ENCODE measurements at regions not wholly inside any gene's neighbourhood (a gene's known extent, or its start where the extent isn't known, plus 50 kb on each side); places are given as distances from the start of the nearest gene placed in this dataset.
"Not testable (repeated sequence)": the region's sequence is repeated elsewhere in the genome, so short reads cannot be mapped to it uniquely, and the experiment has no call there.

DNA sequence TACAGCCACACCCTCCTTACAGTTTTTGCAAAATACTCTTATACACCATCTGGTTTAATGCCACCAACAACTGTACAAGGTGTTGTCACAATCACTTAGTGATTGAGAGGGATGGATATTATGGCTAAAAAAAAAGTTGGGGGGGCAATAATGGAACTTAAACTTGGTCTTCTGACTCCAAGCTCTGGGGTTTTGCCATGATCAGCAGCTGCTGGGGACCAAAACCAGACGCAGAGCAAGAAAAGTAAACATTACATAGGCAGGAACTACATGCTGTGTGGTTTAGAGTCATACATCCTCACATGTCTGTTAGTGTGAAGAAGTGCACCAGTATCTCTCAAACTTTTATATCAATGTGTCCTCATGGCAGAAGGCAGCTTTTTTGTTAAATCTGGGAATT, 152.4 kb downstream of the TBC1D2B start:
- H3K4me3 ChIP-seq (ENCODE audit: low read depth, low read length); DNase-seq (ENCODE audit: low read depth): not testable (repeated sequence)

DNA sequence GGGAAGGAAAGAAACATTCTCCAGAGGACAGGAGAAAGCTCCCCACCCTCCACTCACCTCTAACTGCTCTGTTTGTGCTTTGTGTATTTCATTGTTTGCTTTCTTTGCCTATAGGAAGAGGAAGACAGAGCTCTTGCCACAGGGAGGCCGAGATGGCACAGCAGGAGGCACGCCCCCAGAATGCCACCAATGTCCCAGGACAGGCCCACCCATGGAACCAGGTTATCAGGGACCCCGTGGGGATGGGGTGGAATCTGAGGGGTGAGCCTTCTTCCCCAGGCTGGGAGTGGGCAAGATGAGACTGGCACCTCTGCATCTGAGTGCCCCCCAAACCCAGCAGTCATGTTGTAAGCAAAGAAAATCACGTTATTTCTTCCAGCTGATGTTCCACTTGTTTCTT, 155.8 kb downstream of the TBC1D2B start:
- no peak for DNase-seq (ENCODE audit: low read depth)
- H3K4me3 ChIP-seq (ENCODE audit: low read depth, low read length), result no peak overlapping the region
- TF ChIP-seq, protein P1, sequence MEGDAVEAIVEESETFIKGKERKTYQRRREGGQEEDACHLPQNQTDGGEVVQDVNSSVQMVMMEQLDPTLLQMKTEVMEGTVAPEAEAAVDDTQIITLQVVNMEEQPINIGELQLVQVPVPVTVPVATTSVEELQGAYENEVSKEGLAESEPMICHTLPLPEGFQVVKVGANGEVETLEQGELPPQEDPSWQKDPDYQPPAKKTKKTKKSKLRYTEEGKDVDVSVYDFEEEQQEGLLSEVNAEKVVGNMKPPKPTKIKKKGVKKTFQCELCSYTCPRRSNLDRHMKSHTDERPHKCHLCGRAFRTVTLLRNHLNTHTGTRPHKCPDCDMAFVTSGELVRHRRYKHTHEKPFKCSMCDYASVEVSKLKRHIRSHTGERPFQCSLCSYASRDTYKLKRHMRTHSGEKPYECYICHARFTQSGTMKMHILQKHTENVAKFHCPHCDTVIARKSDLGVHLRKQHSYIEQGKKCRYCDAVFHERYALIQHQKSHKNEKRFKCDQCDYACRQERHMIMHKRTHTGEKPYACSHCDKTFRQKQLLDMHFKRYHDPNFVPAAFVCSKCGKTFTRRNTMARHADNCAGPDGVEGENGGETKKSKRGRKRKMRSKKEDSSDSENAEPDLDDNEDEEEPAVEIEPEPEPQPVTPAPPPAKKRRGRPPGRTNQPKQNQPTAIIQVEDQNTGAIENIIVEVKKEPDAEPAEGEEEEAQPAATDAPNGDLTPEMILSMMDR (IDR thresholded peaks at IDR 0.05; ENCODE audit: insufficient read depth, low read depth, low read length), result no peak

DNA sequence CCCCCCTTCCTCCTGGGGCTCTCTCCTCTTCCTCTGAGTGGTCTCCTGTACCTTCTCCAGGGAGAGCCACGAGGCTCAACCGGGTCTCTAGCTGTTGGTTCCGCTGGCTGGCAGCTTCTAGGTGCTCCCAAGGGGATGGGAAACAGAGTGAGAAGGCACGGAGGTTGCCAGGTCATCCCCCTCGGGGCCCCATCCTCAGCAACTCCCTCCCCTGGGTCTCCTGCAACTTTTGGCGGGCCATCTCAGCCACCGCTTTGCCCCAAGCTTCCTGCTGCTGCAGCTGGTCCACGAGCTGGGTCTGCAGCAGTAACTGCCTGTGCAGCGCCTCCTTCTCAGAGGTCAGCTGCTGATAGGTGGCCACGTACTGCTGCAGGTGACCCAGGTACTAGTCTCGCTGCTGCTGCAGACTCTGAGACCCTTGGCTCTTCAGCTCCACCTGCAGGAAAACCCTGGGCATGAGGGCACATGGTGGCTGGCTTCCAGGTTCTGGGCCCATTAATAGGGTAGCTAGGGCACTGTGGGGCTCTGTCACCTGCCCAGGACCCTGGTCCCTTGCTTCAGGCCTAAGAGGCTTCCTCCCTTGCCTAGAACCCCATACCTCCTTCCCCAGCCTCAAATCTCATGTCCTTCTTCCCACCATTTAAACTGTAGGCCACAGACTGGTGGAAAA, 160.4 kb downstream of the TBC1D2B start:
- not testable (repeated sequence) for DNase-seq (ENCODE audit: low read depth); H3K4me3 ChIP-seq (ENCODE audit: low read depth, low read length)

- not testable (repeated sequence) for H3K4me3 ChIP-seq (ENCODE audit: low read depth, low read length); DNase-seq (ENCODE audit: low read depth)
These were observed 161.6 kb downstream of the TBC1D2B start for GRCh38 chr15:77915961-77916330.

DNA sequence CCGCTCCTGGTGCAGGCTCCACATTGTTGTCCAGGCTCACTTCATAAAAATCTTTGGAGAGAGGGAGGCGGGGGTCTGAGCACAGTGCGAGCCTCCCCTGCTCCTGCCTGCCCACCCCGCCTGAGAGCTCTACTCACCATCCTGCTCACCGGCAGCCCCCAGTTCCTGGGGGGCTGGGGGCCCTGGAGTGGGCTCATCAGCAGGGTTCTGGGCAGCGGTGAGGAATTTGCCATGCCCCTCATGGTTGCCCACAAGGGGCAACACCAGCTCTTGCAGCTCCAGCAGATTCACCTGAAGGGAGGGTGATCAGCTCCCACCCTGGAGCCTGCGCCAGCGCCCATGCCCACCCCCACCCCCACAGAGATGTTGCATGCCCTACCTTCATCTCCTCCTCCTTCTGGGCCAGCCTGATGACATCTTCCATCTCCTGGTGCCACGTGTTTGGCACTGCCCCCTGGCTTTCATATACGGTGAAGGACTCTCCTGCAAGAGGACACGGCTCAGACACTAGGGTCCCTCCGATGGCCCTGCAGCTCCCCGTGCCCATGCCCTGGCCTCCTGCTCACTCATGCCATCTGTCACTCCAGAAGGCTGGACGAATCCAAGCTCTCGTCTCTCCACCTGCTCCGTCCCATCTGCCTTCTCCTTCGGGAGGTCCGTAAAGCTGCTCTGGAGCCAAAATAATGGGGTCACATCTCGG, 162.1 kb downstream of the TBC1D2B start:
- TF ChIP-seq, protein P1 (IDR thresholded peaks at IDR 0.05; ENCODE audit: insufficient read depth, low read depth, low read length), result no peak
- H3K4me3 ChIP-seq (ENCODE audit: low read depth, low read length), result no peak overlapping the region
- DNase-seq (ENCODE audit: low read depth), result no peak

GRCh38 chr15:77914531-77914930, 163.0 kb downstream of the TBC1D2B start:
- H3K4me3 ChIP-seq (ENCODE audit: low read depth, low read length); DNase-seq (ENCODE audit: low read depth): not testable (repeated sequence)

DNA sequence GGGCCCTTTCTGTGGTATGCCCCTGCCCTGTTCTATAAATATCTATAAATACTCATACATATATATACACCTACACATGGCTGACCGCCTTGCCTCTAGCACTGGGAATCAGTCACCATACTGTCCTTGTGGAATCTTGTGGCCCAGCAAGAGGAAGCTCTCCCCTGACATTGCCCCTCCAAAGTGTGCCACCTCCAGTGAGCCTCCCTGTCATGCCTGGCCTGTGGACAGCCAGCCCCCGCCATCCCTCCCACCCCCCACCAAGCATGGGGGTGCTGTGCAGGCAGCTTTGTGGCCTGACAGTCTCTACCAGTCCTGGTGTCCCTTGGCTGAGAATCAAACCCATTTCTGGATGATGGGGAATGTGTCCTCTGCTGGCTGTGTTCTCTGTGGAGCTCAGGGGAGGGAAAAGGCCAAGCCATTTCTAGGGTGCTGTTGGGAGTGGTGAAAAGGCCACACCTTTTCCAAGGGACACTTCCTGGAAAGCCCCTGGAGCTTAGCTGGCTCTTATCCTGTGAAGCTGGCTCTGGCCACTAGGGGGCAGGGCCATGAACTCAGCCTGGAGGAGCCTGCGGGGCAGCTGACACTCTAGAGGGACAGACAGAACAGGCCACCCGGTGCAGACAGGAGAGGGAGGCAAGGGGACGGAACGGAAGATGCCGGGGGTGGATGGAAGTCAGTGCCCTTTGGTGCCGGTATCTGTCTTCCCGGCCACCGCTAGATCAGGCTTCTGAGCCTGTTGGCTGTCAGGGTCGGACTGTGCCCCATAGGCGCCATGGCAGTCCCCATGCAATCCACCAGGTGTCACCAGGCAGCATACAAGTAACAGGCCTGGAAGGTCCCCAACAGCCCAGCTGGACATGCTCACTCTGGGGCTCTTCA, 167.2 kb downstream of the TBC1D2B start:
- TF ChIP-seq, protein P1 (IDR thresholded peaks at IDR 0.05; ENCODE audit: insufficient read depth, low read depth, low read length), result peak; percentile 66
- H3K4me3 ChIP-seq (ENCODE audit: low read depth, low read length), result peak overlapping the region; percentile 59
- DNase-seq (ENCODE audit: low read depth), result peak; percentile 77

GRCh38 chr15:77909182-77909940, 168.2 kb downstream of the TBC1D2B start:
- H3K4me3 ChIP-seq (ENCODE audit: low read depth, low read length), result no peak overlapping the region
- TF ChIP-seq, protein P1 (IDR thresholded peaks at IDR 0.05; ENCODE audit: insufficient read depth, low read depth, low read length), result no peak
- DNase-seq (ENCODE audit: low read depth), result no peak

- H3K4me3 ChIP-seq (ENCODE audit: low read depth, low read length); DNase-seq (ENCODE audit: low read depth): not testable (repeated sequence)
These were observed 168.8 kb downstream of the TBC1D2B start for GRCh38 chr15:77908752-77909111.

Measured in fibroblast of villous mesenchyme (primary cell).